ENCODE measurements at regions not wholly inside any gene's neighbourhood (a gene's known extent, or its start where the extent isn't known, plus 50 kb on each side); places are given as distances from the start of the nearest gene placed in this dataset.
A peak's percentile ranks its signal among the peaks of the same experiment; 100 is the strongest.
"Not testable (repeated sequence)": the region's sequence is repeated elsewhere in the genome, so short reads cannot be mapped to it uniquely, and the experiment has no call there.

GRCh38 chr2:231644426-231644825 is 51.8 kb downstream of the TEX44 start:
- Histone ChIP-seq H3K36me3 (ENCODE audit: control insufficient read depth, insufficient read depth, low read length) (no peaks in the 10 kb centered on the region), H3K27me3 (replicated peaks; ENCODE audit: control insufficient read depth, insufficient read depth, low read length) (no peaks in the 10 kb centered on the region), H3K4me3 (replicated peaks; ENCODE audit: low read depth, low read length) (no peak overlapping the region)
- no peak for DNase-seq (ENCODE audit: extremely low read depth, insufficient read length)
- TF ChIP-seq CTCF (IDR thresholded peaks at IDR 0.05; ENCODE audit: insufficient read depth, low read length, poor library complexity, severe bottlenecking) = no peak

- Histone ChIP-seq H3K36me3 (ENCODE audit: control insufficient read depth, insufficient read depth, low read length) (no peaks in the 10 kb centered on the region), H3K4me3 (replicated peaks; ENCODE audit: low read depth, low read length) (no peak overlapping the region), H3K27me3 (replicated peaks; ENCODE audit: control insufficient read depth, insufficient read depth, low read length) (no peaks in the 10 kb centered on the region)
- no peak for TF ChIP-seq CTCF (IDR thresholded peaks at IDR 0.05; ENCODE audit: insufficient read depth, low read length, poor library complexity, severe bottlenecking)
- no peak for DNase-seq (ENCODE audit: extremely low read depth, insufficient read length)
Observed at GRCh38 chr2:231646476-231646875, 53.8 kb downstream of the TEX44 start.

GRCh38 chr2:231648579-231649174 is 56.0 kb downstream of the TEX44 start:
- no peaks in the 10 kb centered on the region for H3K27me3 ChIP-seq (replicated peaks; ENCODE audit: control insufficient read depth, insufficient read depth, low read length)
- H3K4me3 ChIP-seq (replicated peaks; ENCODE audit: low read depth, low read length) = no peak overlapping the region
- no peaks in the 10 kb centered on the region for H3K36me3 ChIP-seq (ENCODE audit: control insufficient read depth, insufficient read depth, low read length)
- peak; percentile 68 for TF ChIP-seq CTCF (IDR thresholded peaks at IDR 0.05; ENCODE audit: insufficient read depth, low read length, poor library complexity, severe bottlenecking)
- DNase-seq (ENCODE audit: extremely low read depth, insufficient read length) = no peak

- not testable (repeated sequence) for H3K36me3 ChIP-seq (ENCODE audit: control insufficient read depth, insufficient read depth, low read length); DNase-seq (ENCODE audit: extremely low read depth, insufficient read length); H3K4me3 ChIP-seq (replicated peaks; ENCODE audit: low read depth, low read length); H3K27me3 ChIP-seq (replicated peaks; ENCODE audit: control insufficient read depth, insufficient read depth, low read length)
Observed at GRCh38 chr2:231651561-231651960, 56.8 kb upstream of the PTMA start.

- no peaks in the 10 kb centered on the region for H3K36me3 ChIP-seq (ENCODE audit: control insufficient read depth, insufficient read depth, low read length)
- DNase-seq (ENCODE audit: extremely low read depth, insufficient read length) = no peak
- no peak overlapping the region for H3K4me3 ChIP-seq (replicated peaks; ENCODE audit: low read depth, low read length)
- TF ChIP-seq CTCF (IDR thresholded peaks at IDR 0.05; ENCODE audit: insufficient read depth, low read length, poor library complexity, severe bottlenecking) = no peak
- H3K27me3 ChIP-seq (replicated peaks; ENCODE audit: control insufficient read depth, insufficient read depth, low read length) = no peaks in the 10 kb centered on the region
Observed at GRCh38 chr2:231655488-231655887, 52.8 kb upstream of the PTMA start.

GRCh38 chr2:231655894-231656293 is 52.4 kb upstream of the PTMA start:
- Histone ChIP-seq H3K36me3 (ENCODE audit: control insufficient read depth, insufficient read depth, low read length) (no peaks in the 10 kb centered on the region), H3K4me3 (replicated peaks; ENCODE audit: low read depth, low read length) (no peak overlapping the region), H3K27me3 (replicated peaks; ENCODE audit: control insufficient read depth, insufficient read depth, low read length) (no peaks in the 10 kb centered on the region)
- no peak for TF ChIP-seq CTCF (IDR thresholded peaks at IDR 0.05; ENCODE audit: insufficient read depth, low read length, poor library complexity, severe bottlenecking)
- DNase-seq (ENCODE audit: extremely low read depth, insufficient read length) = no peak

Data from GM06990 (cell line).